OCI-M1 (cell line): ENCODE measurements at regions not wholly inside any gene's neighbourhood (a gene's known extent, or its start where the extent isn't known, plus 50 kb on each side); places are given as distances from the start of the nearest gene placed in this dataset.
"Not testable (repeated sequence)": the region's sequence is repeated elsewhere in the genome, so short reads cannot be mapped to it uniquely, and the experiment has no call there.

Experiments
- DNase-seq: peaks from one replicate; lab custom pipeline; 2025; lab: John Stamatoyannopoulos, UW

- not testable (repeated sequence) for DNase-seq
These were observed 95.6 kb upstream of the CHD2 start for GRCh38 chr15:92804610-92804936.

GRCh38 chr15:92805080-92805690 lies 94.9 kb upstream of the CHD2 start:
- no peak for DNase-seq

GRCh38 chr15:92806171-92806570 lies 94.0 kb upstream of the CHD2 start:
- DNase-seq: not testable (repeated sequence)

- DNase-seq: no peak
These were observed 93.4 kb upstream of the CHD2 start for GRCh38 chr15:92806763-92807162.

- DNase-seq: peak; percentile 72
These were observed 92.1 kb upstream of the CHD2 start for GRCh38 chr15:92807971-92808571.

- DNase-seq: no peak
These were observed 91.5 kb upstream of the CHD2 start for GRCh38 chr15:92808598-92809063.

- peak; percentile 98 for DNase-seq
These were observed 90.9 kb upstream of the CHD2 start for GRCh38 chr15:92809064-92809879.

GRCh38 chr15:92809880-92810361 lies 90.2 kb upstream of the CHD2 start:
- DNase-seq: peak; percentile 86

- peak; percentile 95 for DNase-seq
These were observed 89.5 kb upstream of the CHD2 start for GRCh38 chr15:92810418-92811138.

- no peak for DNase-seq
These were observed 88.8 kb upstream of the CHD2 start for GRCh38 chr15:92811148-92811913.

GRCh38 chr15:92812271-92812670 lies 87.9 kb upstream of the CHD2 start:
- no peak for DNase-seq

- DNase-seq: no peak
These were observed 86.6 kb upstream of the CHD2 start for GRCh38 chr15:92813485-92813884.

- peak; percentile 75 for DNase-seq
These were observed 82.7 kb upstream of the CHD2 start for GRCh38 chr15:92817339-92817886.

- no peak for DNase-seq
These were observed 81.4 kb upstream of the CHD2 start for GRCh38 chr15:92818651-92819277.

- peak; percentile 67 for DNase-seq
These were observed 80.6 kb upstream of the CHD2 start for GRCh38 chr15:92819278-92820235.

- DNase-seq: peak; percentile 95
These were observed 79.7 kb upstream of the CHD2 start for GRCh38 chr15:92820236-92821021.

GRCh38 chr15:92821491-92822116 lies 78.5 kb upstream of the CHD2 start:
- DNase-seq: no peak
